CD4-positive, alpha-beta T cell (primary cell): ENCODE measurements at regions not wholly inside any gene's neighbourhood (a gene's known extent, or its start where the extent isn't known, plus 50 kb on each side); places are given as distances from the start of the nearest gene placed in this dataset.

Source experiments
- ATAC-seq: fragments of 200-7000 bp; cut with Tn5 transposase; one replicate; pipeline ENCODE4 v1.10.0; 2022; ENCODE audit warnings: mild to moderate bottlenecking; ENCODE audit not compliant: poor library complexity
- CTCF ChIA-PET: fragments of 350-600 bp; sonication (Branson Sonifier 250); formaldehyde crosslinking; loops from one replicate; lab custom pipeline; 2021; ENCODE audit warnings: antibody characterized with exemption, inconsistent platforms; lab: Charles Lee
- POLR2A ChIA-PET: fragments of 350-600 bp; sonication (Branson Sonifier 250); formaldehyde crosslinking; loops from one replicate; lab custom pipeline; 2021; ENCODE audit warnings: antibody characterized with exemption, inconsistent platforms; lab: Charles Lee
- DNase-seq, 14 experiments: peaks; one replicate each; pipeline ENCODE4 v3.0.0-alpha.2; 2013 to 2020; ENCODE audit warnings: mixed read lengths in 2 of 14
- H3K27ac ChIP-seq, 2 donors: one replicate each; pipeline versions ENCODE4 v1.5.1 to v1.7.0; 2013; ENCODE audit warnings: low read length in 2 of 2, low read depth in 1 of 2, mild to moderate bottlenecking in 1 of 2
- H3K27me3 ChIP-seq, 2 experiments: 1 replicate in 1 of 2; 2 replicates in 1 of 2; pipeline versions ENCODE4 v1.6.1 to v1.7.0; 2013; ENCODE audit warnings: low read length in 2 of 2, control low read depth in 1 of 2, mild to moderate bottlenecking in 1 of 2, moderate library complexity in 1 of 2; ENCODE audit not compliant: insufficient read depth in 2 of 2, control insufficient read depth in 1 of 2
- H3K36me3 ChIP-seq: one replicate; pipeline ENCODE4 v1.6.1; 2013; ENCODE audit warnings: low read length, control low read depth; ENCODE audit not compliant: insufficient read depth
- H3K4me1 ChIP-seq: one replicate; pipeline ENCODE4 v1.6.1; 2013; ENCODE audit warnings: low read length, control low read depth; ENCODE audit not compliant: insufficient read depth
- H3K4me3 ChIP-seq: one replicate; pipeline ENCODE4 v1.5.1; 2013; ENCODE audit warnings: mild to moderate bottlenecking, low read length, moderate library complexity
- H3K9me3 ChIP-seq, 2 experiments: 1 replicate in 1 of 2; 2 replicates in 1 of 2; pipeline versions ENCODE4 v1.6.1 to v1.7.0; 2013; ENCODE audit warnings: low read length in 2 of 2, mild to moderate bottlenecking in 2 of 2, control low read depth in 1 of 2, moderate library complexity in 1 of 2; ENCODE audit not compliant: control insufficient read depth in 1 of 2, insufficient read depth in 1 of 2
- H3K27ac Mint-ChIP-seq: one replicate; pipeline ENCODE4 v1.8.0; 2020; ENCODE audit warnings: mixed read lengths
- H3K27me3 Mint-ChIP-seq: one replicate; pipeline ENCODE4 v1.8.0; 2021; ENCODE audit warnings: mixed read lengths
- H3K36me3 Mint-ChIP-seq: one replicate; pipeline ENCODE4 v1.8.0; 2021; ENCODE audit warnings: low read depth, mixed read lengths
- H3K4me1 Mint-ChIP-seq: one replicate; pipeline ENCODE4 v1.8.0; 2021; ENCODE audit warnings: low read depth, mixed read lengths
- H3K4me3 Mint-ChIP-seq: one replicate; pipeline ENCODE4 v1.8.0; 2020; ENCODE audit warnings: mild to moderate bottlenecking, mixed read lengths
- H3K9me3 Mint-ChIP-seq: one replicate; pipeline ENCODE4 v1.8.0; 2020; ENCODE audit warnings: mixed read lengths
- CTCF ChIP-seq: fragments of 200-600 bp; IDR thresholded peaks from one replicate; pipeline ENCODE4 v1.8.0; 2022; ENCODE audit warnings: antibody characterized with exemption, mild to moderate bottlenecking
- intact Hi-C, 2 experiments: fragments of 100-400 bp; cut with DNase I in 1 of 2; cut with micrococcal nuclease in 1 of 2; formaldehyde crosslinking; loops; one replicate each; pipeline versions ENCODE4 v1.15.1 to v1.9.0; 2023 to 2025; cut with DNase I, micrococcal nuclease

- no peaks in the 10 kb centered on the region for H3K9me3 ChIP-seq
- Mint-ChIP-seq H3K36me3 (no peaks in the 10 kb centered on the region), H3K9me3 (peaks cover 14% of the 10 kb centered on the region), H3K4me3 (no peak overlapping the region), H3K4me1 (no peaks in the 10 kb centered on the region), H3K27me3 (no peaks in the 10 kb centered on the region), H3K27ac (no peak overlapping the region)
- DNase-seq (no peak), ATAC-seq (no peak)
- no peak for TF ChIP-seq CTCF
- H3K27me3 ChIP-seq = no peaks in the 10 kb centered on the region
- intact Hi-C loops = no loop called here
- no peaks in the 10 kb centered on the region for H3K36me3 ChIP-seq
- H3K4me3 ChIP-seq = no peak overlapping the region
- H3K4me1 ChIP-seq = no peaks in the 10 kb centered on the region
- H3K27ac ChIP-seq = no peak overlapping the region
- CTCF ChIA-PET = no interaction called here
- POLR2A ChIA-PET = no interaction called here
Observed at GRCh38 chr18:40962784-40963183, 992.2 kb upstream of the PIK3C3 start.

- Mint-ChIP-seq H3K36me3 (no peaks in the 10 kb centered on the region), H3K9me3 (peaks cover 13% of the 10 kb centered on the region), H3K4me1 (no peaks in the 10 kb centered on the region), H3K27ac (no peak overlapping the region), H3K4me3 (no peak overlapping the region), H3K27me3 (no peaks in the 10 kb centered on the region)
- ATAC-seq (no peak), DNase-seq (no peak)
- Histone ChIP-seq H3K36me3 (no peaks in the 10 kb centered on the region), H3K27ac (no peak overlapping the region), H3K9me3 (peaks cover 0 to 8% of the 10 kb centered on the region in 2 experiments), H3K4me3 (no peak overlapping the region), H3K4me1 (no peaks in the 10 kb centered on the region), H3K27me3 (no peaks in the 10 kb centered on the region)
- ChIA-PET CTCF (no interaction called here), POLR2A (no interaction called here)
- intact Hi-C loops = no loop called here
- TF ChIP-seq CTCF = no peak
Observed at GRCh38 chr18:40957533-40958070, 997.4 kb upstream of the PIK3C3 start.

GRCh38 chr18:40956213-40956612, 998.8 kb upstream of the PIK3C3 start:
- peaks cover 9% of the 10 kb centered on the region for H3K9me3 Mint-ChIP-seq
- ChIA-PET POLR2A (no interaction called here), CTCF (no interaction called here)
- no peak for DNase-seq
- H3K36me3 Mint-ChIP-seq = no peaks in the 10 kb centered on the region
- no peak for ATAC-seq
- Histone ChIP-seq H3K4me1 (no peaks in the 10 kb centered on the region), H3K27me3 (no peaks in the 10 kb centered on the region), H3K9me3 (peaks cover 0 to 8% of the 10 kb centered on the region in 2 experiments), H3K36me3 (no peaks in the 10 kb centered on the region), H3K27ac (no peak overlapping the region), H3K4me3 (no peak overlapping the region)
- TF ChIP-seq CTCF = no peak
- intact Hi-C loops = no loop called here
- no peak overlapping the region for H3K27ac Mint-ChIP-seq
- no peaks in the 10 kb centered on the region for H3K4me1 Mint-ChIP-seq
- no peak overlapping the region for H3K4me3 Mint-ChIP-seq
- no peaks in the 10 kb centered on the region for H3K27me3 Mint-ChIP-seq
